AG04450 (cell line): ENCODE measurements at regions not wholly inside any gene's neighbourhood (a gene's known extent, or its start where the extent isn't known, plus 50 kb on each side); places are given as distances from the start of the nearest gene placed in this dataset.

Experiments
- CTCF ChIA-PET: fragments of 300-600, 350-600 bp; formaldehyde crosslinking; extraction: SDS; loops from one replicate; lab custom pipeline; 2022; ENCODE audit warnings: antibody characterized with exemption, inconsistent platforms; lab: Charles Lee
- POLR2A ChIA-PET: fragments of 350-600 bp; formaldehyde crosslinking; extraction: SDS; loops from one replicate; lab custom pipeline; 2021; ENCODE audit warnings: antibody characterized with exemption, inconsistent platforms; lab: Yijun Ruan, JAX
- DNase-seq: peaks from one replicate; pipeline ENCODE4 v3.0.0-alpha.2; 2011; ENCODE audit warnings: low read depth, low spot score
- H3K27ac ChIP-seq: one replicate; pipeline ENCODE4 v1.5.1; 2012; ENCODE audit warnings: low read depth, low read length, control low read depth
- H3K27me3 ChIP-seq: one replicate; pipeline ENCODE4 v1.6.0; 2012; ENCODE audit warnings: low read length; ENCODE audit not compliant: control insufficient read depth, insufficient read depth
- H3K4me3 ChIP-seq: 2 replicates; pipeline ENCODE4 v1.5.1; 2011; ENCODE audit warnings: mild to moderate bottlenecking, low read depth, low read length, control low read depth
- H3K9me3 ChIP-seq: 2 replicates; pipeline ENCODE4 v1.5.1; 2012; ENCODE audit warnings: low read length; ENCODE audit not compliant: control insufficient read depth, insufficient read depth
- TF ChIP-seq, protein P1 (sequence below): IDR thresholded peaks from 2 replicates; pipeline ENCODE4 v1.5.1; 2011; ENCODE audit warnings: low read depth, low read length, control low read depth, inconsistent platforms

DNA sequence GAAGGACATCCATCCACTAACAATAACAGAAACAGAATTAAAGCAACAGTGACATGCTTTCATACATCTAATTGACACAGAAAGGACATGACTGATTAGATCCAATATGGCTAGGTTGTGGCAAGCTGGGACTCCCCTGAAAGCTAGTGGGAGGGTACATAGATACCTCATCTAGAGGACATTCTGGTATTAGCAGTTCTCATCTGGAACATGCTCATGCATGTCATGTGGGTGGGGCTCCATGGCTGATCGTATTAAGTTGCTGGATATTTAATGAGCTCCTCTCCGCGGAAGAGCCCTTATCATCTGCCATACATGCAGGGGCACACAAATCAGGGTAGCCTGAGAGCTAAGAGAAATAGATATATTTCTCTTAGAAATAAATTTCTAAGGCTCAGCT is 358.9 kb downstream of the ICE1 start:
- ChIA-PET POLR2A (no interaction called here), CTCF (no interaction called here)
- TF ChIP-seq, protein P1, sequence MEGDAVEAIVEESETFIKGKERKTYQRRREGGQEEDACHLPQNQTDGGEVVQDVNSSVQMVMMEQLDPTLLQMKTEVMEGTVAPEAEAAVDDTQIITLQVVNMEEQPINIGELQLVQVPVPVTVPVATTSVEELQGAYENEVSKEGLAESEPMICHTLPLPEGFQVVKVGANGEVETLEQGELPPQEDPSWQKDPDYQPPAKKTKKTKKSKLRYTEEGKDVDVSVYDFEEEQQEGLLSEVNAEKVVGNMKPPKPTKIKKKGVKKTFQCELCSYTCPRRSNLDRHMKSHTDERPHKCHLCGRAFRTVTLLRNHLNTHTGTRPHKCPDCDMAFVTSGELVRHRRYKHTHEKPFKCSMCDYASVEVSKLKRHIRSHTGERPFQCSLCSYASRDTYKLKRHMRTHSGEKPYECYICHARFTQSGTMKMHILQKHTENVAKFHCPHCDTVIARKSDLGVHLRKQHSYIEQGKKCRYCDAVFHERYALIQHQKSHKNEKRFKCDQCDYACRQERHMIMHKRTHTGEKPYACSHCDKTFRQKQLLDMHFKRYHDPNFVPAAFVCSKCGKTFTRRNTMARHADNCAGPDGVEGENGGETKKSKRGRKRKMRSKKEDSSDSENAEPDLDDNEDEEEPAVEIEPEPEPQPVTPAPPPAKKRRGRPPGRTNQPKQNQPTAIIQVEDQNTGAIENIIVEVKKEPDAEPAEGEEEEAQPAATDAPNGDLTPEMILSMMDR: no peak

GRCh38 chr5:5780253-5780652 is 357.8 kb downstream of the ICE1 start:
- DNase-seq: no peak
- ChIA-PET CTCF (no interaction called here), POLR2A (no interaction called here)
- TF ChIP-seq, protein P1: no peak
- Histone ChIP-seq H3K27ac (no peak overlapping the region), H3K9me3 (peaks cover 12% of the 10 kb centered on the region; the same call in 1 of the 2 replicates), H3K27me3 (no peaks in the 10 kb centered on the region), H3K4me3 (no peak overlapping the region)

More for the DNA sequence above, 358.9 kb downstream of the ICE1 start:
- H3K27ac ChIP-seq: no peak overlapping the region
- H3K27me3 ChIP-seq: no peaks in the 10 kb centered on the region
- no peak overlapping the region for H3K4me3 ChIP-seq
- H3K9me3 ChIP-seq: peaks cover 7% of the 10 kb centered on the region; the same call in 1 of the 2 replicates
- DNase-seq: no peak

- Histone ChIP-seq H3K27me3 (no peaks in the 10 kb centered on the region), H3K9me3 (peaks cover 14% of the 10 kb centered on the region), H3K27ac (no peak overlapping the region), H3K4me3 (no peak overlapping the region)
- no peak for DNase-seq
- CTCF ChIA-PET: no interaction called here
- POLR2A ChIA-PET: no interaction called here
- TF ChIP-seq, protein P1: no peak
Observed at GRCh38 chr5:5777013-5777412, 354.5 kb downstream of the ICE1 start.

DNA sequence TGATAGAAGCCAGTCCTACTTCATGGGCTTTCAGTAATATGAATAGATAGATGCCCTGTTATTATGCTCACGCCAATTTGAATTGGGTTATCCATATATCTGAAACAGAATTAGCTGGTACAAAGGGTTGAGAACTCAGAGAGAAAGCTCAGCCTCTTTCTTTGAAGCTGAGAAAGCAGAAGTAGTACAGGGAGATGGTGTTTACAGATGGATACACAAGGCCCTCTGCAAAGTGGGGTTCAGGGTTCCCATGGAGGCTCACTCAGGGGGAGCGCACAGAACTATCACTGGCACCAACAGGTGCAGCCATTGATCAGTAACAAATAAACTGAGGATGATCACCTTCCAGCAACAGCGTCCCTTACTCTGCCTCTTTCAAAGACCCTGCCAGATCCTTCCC is 349.7 kb downstream of the ICE1 start:
- H3K4me3 ChIP-seq: no peak overlapping the region
- TF ChIP-seq, protein P1: no peak
- H3K27me3 ChIP-seq: no peaks in the 10 kb centered on the region
- H3K9me3 ChIP-seq: peaks cover 40% of the 10 kb centered on the region
- ChIA-PET POLR2A (no interaction called here), CTCF (no interaction called here)
- no peak for DNase-seq
- no peak overlapping the region for H3K27ac ChIP-seq

GRCh38 chr5:5770825-5771224 is 348.3 kb downstream of the ICE1 start:
- no peak for DNase-seq
- H3K4me3 ChIP-seq: no peak overlapping the region
- H3K27ac ChIP-seq: no peak overlapping the region
- peaks cover 42% of the 10 kb centered on the region for H3K9me3 ChIP-seq
- ChIA-PET POLR2A (no interaction called here), CTCF (no interaction called here)
- TF ChIP-seq, protein P1: no peak
- H3K27me3 ChIP-seq: no peaks in the 10 kb centered on the region
